ENCODE measurements at regions not wholly inside any gene's neighbourhood (a gene's known extent, or its start where the extent isn't known, plus 50 kb on each side); places are given as distances from the start of the nearest gene placed in this dataset.

DNA sequence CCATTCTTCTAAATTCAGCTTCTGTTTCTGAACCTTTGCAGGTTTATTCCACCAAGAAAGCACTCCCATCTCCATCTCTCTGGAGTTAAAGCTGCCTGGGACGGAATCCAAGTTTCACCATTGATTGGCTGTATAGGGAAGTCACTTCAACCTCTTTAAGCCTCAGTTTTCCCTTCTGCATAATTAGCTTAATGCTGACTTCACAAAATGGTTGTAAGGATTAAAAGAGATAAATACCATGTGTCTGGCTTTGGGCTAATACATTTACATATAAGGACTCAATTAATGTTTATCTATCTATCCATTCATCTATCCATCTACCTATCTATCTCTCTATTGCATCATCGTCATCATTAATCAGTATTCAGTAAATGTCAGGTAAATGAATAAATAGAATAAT is 629.6 kb upstream of the MGMT start:
- DNase-seq: no peak

DNA sequence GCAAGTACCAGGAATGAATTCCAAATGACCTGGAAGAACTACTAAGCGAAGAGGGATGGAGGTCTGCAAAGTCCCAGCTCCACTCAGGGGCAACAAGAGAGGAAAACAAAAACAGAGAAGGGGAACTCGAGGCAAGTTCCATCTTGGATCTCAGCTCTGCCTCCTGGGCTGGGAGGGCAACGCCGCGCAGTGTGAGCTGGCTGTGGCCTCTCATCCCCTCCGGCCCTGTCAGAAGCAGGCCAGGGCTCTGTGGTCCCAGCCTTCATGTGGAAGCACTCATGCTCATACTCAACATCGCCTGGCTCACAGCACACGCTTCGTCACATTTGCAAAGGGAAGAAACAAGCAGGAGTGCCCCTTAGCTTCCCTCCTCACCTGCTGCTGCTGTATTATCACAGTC is 627.9 kb upstream of the MGMT start:
- DNase-seq: no peak

DNA sequence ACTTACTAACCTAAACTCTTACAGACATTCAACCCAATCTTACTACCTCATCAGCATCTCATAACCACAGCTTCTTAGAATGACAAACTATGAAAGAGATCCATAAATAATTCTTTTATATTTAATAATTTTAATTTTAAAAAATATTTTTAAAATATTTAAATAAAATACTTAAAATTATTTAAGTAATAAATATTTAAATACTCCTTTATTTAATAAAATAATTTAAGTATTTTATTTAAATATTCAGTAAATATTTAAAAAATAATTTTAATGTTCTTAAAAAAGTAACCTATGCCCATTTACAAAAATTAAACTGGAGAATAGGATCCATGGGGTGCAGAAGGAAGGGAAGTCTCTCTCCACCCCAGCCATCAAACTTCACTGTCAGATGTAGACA is 627.3 kb upstream of the MGMT start:
- DNase-seq: no peak

DNA sequence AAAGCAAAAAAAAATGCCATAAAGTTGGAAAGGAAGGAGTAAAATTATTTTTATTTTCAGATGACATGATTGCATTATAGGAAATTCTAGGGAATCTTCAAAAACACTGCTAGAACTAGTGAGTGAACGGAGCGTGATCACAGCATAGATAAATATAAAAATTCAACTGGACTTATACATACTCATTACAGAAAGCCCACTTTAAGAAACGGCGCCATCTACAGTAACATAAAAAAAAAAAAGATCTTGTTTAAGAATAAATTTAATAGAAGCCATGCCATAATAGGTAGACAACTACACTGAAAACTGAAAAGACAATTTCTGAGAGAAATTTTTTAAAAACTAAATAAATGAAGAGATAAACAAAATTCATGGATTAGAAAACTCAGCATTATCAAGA is 623.1 kb upstream of the MGMT start:
- DNase-seq: no peak

DNA sequence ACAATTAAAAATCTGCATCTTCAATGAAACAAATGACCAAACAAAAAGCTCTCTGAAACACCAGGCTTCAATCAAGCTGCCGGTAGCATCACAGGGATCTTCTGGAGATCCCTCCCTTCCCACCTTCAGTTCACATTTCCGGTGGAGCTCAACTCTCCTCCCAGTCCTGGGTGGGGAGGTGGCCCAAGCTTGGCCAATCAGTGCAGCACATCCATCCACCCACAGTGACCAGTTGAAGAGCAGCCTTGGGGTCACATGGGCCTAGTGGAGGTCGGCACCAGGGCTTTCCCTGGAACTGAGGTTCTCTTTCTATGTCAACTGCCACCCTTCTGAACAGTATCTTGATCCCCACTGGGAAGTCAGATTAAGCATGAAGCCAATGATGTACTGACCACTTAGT is 620.1 kb upstream of the MGMT start:
- no peak for DNase-seq

DNA sequence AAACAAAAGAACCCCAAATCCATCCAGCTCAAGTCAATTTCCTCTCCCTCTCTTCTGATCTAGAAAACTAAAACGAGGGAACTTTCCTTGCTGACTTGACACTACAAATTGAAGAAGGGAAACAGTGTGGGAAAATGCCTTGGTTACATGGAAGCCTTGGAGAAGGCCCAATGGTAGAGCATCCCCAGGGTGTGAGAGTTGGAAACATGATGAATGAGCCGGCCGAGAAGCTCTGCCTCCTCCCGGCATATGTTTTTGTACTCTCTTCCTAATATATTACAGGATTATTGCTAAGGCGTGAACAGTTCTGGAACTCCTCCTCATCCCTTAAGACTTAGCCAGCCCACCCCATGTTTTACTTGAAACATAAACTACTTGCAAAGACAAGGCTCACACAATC is 618.2 kb upstream of the MGMT start:
- DNase-seq: no peak

DNA sequence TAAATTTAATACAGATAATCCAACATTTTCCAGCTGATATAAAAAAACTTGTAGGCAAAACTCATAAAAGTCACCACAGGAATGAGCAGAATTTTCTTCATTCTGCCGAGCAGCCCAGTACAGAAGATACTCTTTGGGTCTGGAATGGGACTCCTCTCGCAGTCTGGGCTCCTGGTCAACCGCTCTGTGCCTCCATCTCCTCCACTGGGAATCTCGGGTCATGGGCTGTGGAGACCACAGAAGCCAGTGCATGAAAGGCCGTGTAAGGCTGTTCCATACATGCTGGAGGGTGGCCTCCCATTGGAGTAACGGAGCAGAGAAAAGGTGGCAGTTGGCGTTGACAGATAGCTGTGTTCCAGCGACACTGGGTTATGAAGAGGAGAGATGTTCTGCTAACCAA is 616.4 kb upstream of the MGMT start:
- no peak for DNase-seq

DNA sequence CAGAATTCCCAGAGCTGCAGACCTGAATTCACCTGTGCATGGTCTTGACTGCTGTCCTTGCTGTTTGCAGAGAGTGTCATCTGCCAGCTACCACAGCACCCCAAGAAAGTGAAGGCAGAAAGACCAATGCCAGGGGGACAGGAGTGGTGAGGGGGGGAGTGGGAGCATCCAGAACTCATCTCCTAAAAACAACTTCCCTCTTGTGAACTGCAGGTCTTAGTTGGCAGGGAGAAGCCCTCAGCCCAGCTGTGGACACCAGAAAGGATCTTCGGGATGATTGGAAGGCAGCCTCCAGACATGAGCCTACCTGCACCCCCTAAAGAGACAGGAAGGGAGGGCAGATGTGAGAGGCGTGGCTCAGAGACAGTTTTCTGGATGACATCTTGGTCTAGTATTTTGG is 615.8 kb upstream of the MGMT start:
- no peak for DNase-seq

DNA sequence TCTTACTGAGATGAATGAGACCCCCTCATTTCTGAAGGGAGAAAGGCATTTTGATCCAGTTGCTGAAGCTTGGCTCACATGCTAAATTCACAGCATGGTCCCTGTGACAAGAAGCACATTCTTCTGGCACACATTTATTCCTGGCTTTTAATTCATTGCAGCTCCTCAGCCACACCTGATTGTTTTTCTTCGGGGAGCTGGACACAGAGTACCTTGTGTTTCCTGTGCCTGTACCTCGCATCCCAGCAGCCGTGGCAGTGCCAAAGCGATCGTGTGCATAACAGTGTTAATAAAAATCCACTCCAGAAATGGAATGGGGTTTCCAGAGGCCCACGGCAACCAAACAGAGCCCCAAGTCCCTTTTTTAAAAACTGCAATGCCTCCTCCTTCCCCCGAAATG is 615.3 kb upstream of the MGMT start:
- DNase-seq: no peak

DNA sequence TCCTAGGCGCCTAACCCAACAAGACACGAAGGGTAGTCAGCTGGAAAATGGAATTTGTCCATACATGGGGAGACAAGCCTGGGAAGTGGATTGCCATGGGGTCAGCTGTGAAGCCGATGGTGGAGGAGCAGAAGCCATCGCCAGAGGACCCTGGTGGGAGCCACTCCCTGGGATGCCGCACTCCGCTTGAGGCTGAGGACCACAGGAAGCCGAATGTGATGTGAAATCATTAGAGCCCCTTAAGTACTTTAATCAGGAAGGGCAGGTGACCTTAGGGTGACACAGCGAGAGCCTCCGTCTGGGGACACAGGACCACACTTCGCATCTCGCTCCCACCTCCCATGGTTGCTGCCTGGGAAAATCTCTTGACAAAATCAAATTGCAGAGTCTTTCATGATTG is 614.6 kb upstream of the MGMT start:
- no peak for DNase-seq

DNA sequence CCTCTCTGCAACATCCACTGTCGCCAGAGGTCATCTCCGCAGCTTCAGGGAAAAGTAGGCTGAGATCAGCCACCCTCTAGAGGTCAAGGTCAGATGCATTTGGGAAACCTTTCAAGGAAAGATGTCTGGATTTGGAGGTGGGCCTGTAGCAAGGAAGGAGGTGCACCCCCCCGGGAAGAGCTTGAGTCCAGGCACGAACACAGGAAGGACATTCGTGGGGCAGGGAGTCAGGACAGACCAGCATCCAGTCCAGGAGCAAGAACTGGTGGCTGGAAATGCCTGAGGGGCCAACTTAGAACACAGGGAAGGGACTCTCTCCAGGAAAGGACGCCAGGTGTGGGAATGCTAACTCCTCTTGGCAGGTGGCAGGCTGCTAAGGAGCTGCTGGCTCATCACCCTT is 614.1 kb upstream of the MGMT start:
- no peak for DNase-seq

DNA sequence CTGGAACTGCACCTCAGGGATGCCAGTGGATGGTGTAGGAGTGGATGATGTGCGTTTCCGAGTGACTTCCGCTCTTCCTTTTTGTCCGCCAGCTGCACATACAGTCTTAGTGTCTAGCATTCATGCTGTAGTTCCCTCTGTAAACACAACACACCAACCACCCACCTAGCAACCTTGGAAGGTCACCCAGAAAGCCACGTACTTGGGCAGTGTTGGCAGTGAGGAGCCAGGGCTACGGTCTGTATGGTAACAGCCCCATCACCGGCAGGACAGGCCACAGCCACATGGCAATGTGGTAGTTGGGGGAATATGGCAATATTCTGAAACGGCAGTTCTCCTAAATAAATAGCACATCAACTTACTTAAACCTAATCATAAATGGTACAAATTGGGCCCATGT is 613.5 kb upstream of the MGMT start:
- no peak for DNase-seq

DNA sequence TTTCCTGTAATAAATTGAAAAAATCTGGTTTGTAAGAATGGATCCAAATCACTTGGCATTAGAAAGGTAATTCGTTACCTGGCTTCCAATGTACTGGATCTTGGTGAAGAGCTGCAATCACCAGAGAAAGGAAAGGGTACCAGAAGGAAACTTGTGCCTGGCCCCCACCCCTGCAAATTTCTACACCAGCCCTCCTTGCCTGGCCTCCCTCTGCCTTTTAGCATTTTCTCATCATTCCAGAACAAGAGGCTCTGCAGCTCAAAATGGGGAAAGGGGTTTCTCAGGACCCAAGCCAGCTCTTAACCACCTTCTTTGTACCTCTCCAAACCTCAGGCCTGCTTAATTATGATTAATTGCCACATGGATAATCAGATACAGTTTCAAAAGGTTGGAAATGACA is 612.8 kb upstream of the MGMT start:
- no peak for DNase-seq

DNA sequence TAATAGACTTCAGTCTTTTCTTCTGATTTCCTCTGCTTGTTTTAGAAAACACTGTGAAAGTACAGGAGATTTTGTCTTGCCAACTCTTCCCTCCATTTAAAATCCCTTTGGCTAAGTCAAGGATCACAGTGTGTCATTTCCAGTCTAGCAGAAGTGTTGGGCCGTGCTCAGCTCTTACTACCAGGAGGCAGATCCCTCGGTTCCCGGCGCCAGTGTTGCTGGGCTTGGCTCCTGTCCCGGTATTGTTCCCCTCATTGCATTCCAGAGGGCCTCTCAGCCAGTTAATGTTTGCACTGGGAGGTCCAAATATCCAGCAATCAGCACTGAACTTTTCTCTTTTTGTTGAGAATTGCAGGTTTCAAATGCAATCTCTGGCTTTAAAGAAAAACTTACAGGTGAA is 612.1 kb upstream of the MGMT start:
- no peak for DNase-seq

DNA sequence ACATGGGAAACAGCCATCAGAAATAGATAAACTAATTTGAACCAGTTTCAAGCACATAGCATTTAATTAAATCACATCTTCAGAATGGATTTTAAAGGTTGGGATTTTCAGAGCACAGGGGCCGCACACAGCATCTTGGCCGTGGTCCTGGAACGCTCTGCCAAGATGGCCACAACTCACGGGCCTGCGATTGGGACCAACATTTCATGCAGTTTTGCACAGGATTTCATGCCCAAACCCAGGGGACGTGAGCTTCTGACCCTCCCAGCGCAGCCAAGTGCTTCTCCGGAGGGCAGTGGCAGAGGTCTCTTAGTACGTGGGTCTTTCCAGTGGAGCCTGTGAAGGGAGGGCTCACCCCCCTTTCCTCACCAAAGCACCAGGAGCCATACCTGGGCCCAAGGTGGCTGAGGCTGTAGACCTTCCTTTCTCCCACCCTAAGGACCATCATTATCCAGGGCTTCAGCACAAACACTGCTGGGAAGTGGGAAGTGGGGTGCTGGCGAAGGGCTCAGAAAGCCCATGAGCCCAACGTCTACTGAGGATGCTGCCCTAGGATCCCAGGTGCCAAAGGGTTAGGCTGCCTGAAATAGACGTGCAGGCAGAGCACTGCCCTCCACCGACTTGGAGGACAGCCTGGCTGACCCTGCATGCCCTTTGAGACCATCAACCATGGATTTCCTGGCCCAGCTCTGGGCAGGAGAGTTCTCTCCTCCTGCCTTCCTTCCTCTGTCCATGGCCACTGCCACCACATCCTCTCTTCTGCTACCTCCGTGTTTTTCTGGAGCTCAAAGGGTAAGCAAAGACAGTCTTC is 611.2 kb upstream of the MGMT start:
- DNase-seq: no peak

DNA sequence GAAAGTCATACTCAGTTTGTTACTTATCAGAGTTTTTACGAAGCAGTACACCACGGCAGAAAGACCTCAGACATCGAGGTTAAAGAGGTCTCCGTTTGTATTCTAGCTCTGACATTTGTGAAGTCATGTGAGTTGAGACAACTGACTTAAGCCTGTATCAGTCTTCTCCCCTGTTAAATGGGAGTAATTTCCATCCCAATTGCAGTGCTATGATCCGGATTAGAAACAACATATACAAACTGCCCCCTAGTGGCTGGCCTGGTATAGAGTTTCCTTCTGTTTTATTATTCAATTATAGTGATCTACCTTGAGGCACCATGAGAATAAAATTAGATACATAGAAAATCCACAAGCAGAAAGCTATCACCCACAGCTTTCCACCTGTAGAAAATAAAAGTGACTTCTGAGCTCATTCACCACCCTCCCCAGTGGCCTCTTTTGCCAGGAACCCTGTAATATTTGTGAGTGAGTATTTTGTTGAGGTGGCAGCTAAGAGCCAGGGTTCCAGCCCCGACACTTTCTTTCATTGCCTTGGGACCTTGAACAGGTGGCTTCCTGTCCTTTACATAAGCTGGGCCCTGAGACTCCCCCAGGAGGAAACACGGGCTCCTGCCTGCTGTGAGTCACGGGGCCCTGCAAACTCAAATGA is 607.2 kb upstream of the MGMT start:
- DNase-seq: no peak

DNA sequence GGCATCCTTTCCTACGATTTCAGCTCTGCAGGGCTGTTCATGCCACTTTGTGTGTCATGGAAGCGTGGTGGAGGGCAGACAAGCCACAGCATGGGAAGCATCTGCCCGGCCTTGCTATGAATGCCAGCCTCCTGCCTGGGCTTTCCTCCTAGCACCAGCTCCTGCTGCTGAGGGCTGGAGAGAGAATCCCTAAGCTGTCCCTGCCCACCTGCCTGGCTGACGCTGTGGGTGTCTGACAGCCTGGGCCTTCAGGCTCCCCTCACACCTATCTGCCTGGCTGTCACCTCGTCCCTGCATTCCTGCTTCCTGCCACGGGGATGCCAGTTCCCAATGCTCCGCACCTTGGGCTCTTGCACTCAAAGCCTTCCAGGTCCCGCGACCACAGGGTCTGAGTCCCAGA is 606.5 kb upstream of the MGMT start:
- no peak for DNase-seq

DNA sequence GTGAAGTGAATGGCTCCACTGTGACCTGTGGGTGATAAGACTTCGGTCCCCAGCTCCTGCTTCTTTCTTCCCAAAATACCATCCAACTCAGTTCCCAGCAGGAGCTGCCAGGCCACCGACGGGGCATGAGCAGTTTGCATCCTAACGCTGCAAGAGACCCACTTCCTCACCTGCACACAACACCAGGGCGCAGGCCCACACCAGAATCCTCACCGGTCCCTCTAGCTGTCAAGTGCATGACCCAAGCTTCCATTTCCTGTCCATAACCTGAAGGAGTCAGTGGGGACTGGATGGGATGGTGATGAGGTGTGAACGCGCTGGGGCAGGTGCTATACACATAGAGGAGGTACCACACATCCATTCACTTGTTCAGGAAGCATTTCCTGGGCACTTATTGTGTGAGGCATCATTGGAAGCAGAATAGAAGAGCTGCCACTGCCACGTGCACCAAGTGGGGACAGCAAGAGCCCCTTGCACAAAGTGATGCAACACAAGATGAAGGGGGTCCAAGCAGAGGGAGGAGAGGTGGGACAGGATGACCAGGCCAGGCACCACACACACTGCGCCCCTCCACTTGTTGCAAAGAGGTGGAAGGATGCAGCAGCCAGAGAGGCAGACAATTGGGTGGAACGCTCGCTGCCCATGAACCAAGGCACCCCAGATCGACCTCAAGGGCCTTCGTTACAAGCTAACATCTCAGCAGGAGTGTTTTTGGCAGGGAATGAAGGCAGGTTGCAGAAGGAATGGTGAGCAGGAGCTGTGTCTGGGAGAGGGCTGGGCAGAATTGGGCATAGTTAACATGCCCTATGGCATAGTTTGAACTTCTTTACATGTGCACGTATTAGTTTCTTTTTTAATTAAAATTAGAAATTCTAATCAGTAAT is 605.8 kb upstream of the MGMT start:
- DNase-seq: no peak

DNA sequence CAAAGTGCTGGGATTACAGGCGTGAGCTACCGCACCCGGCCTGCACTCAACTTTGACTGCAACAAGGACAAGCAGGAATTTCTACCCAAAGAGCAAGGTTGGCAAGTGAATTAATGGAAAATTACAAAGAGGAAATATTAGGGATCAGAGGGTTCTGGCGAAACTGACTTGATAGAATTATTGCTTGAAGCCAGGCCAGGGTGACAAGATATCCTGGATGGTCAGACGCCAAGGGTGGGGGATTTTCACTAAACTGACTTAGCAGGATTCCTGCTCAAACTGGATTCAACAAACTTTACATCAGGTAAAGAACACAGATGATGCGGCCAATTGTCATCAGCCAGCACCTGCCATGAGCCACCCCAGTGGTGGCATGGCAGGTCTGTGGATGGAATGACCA is 603.6 kb upstream of the MGMT start:
- DNase-seq: no peak

DNA sequence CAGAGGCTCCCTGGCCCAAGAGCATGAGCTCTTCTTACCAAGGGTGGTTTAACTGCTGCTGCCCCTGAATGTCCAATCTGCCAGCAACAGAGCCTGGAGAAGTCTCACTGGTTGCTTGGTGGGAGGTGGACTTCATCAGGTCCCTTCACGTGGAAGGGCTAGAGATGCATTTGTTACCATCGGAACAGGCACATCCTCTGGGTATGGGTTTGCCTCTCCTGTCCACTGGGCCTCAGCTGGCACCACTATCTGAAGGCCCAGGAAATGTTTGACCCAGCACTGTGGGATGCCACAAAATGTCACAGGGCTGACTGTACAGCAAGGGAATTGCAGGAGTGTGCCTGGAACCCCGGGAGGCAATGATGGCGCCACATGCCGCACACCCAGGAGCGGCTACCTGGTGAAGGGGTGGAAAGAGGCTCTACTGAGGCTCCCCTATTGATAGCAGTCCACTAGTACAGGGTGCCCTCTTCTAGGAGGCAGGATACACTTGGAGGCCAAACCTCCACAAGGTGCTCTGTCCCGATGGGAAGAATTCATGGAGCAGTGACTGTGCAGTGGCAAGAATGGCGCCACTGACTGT is 603.1 kb upstream of the MGMT start:
- DNase-seq: no peak

DNA sequence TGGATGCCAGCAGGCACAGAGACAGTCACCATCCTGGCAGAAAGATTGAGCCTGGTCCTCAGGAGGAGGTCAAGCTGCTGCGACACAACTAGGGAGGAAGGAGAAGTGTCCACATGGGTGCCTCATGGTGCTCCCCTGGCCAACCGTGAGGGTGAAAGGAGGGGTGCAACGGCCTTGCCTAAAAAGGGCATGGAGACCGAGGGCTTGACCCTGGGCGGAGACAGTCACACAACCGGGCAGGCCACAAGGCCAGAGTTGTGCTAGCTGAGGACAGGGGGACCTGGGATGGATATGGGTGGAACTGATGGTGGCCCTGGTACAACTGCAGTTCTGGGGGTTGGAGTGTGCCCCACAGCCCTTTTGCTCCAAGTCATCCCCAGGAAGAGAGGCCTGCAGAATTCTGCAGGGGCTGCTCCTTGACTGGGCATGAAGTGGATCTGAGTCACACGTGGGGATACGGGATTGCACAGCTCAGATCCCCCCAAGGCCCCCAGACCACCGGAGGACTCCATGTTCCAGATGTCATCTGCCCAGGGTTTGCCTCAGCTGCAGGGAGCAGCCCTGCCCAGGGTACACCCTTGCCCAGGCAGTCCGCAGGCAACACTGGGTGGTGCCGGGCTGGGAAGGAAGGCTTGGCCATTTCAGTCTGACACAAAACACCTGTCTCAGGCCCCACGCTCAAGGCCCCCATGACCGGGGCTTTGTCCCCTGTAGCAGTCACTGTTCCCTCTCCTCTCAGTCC is 602.3 kb upstream of the MGMT start:
- no peak for DNase-seq

DNA sequence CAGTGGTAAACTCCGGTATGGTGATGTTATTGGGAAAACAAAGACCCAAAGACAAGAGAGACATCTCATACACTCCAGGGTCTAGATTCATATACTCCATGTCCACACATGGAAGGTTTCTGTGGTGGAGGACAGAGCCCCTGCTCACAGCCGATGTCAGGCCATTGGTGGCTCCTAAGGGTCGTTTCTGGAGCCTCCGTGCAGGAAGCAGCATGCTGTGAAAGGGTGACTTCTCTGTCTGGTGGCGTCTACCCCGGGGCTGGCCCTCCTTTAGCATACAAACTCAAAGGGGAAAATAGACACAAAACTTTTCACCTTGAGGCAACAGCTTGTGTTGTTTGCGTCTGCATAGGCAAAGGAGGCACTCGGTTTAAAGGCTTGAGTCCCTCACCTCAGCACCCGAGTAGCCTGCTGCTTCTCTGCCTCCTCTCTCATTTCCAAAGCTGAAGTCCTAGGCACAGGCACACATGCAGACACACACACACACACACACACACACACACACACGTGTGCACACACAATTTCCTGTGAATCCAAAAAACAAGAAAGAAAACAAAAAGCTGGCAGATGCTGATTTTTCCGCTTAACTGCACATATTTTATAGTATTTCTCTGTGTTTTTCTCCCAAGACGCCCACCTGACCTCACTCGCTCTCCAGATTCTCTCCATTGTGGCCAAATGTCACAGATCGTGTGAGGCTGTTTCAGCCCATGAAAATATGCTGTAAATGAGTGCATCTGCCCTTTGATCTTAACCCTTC is 601.4 kb upstream of the MGMT start:
- no peak for DNase-seq
